ENCODE measurements at regions not wholly inside any gene's neighbourhood (a gene's known extent, or its start where the extent isn't known, plus 50 kb on each side); places are given as distances from the start of the nearest gene placed in this dataset.

- no peak for DNase-seq
Measured at GRCh38 chr10:108275895-108276685, 1111.6 kb upstream of the SORCS1 start.

GRCh38 chr10:108260383-108260906 is 1095.9 kb upstream of the SORCS1 start:
- DNase-seq = no peak

GRCh38 chr10:108254089-108254488 is 1089.6 kb upstream of the SORCS1 start:
- no peak for DNase-seq

DNA sequence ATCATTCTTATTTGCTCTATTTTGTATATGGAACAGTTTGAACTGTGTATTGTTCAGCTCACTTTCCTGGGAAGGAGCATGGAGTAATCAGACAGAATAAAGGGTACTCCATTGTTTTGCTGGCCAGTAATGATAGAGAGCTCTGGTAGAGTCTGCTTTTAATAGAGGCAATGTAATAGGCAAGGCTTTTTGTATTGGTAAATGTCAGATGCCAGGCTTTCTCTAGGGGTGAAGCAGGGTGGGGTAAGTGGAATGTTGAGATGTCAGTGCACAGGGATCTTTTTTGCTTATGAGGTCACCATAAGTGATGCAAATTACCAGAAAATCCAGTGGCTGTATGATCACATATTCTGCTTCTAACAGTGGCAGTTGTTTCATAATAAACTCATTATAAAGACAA is 1088.3 kb upstream of the SORCS1 start:
- DNase-seq = no peak

GRCh38 chr10:108250936-108251620 is 1086.6 kb upstream of the SORCS1 start:
- DNase-seq = no peak

GRCh38 chr10:108249940-108250339 is 1085.4 kb upstream of the SORCS1 start:
- no peak for DNase-seq

DNA sequence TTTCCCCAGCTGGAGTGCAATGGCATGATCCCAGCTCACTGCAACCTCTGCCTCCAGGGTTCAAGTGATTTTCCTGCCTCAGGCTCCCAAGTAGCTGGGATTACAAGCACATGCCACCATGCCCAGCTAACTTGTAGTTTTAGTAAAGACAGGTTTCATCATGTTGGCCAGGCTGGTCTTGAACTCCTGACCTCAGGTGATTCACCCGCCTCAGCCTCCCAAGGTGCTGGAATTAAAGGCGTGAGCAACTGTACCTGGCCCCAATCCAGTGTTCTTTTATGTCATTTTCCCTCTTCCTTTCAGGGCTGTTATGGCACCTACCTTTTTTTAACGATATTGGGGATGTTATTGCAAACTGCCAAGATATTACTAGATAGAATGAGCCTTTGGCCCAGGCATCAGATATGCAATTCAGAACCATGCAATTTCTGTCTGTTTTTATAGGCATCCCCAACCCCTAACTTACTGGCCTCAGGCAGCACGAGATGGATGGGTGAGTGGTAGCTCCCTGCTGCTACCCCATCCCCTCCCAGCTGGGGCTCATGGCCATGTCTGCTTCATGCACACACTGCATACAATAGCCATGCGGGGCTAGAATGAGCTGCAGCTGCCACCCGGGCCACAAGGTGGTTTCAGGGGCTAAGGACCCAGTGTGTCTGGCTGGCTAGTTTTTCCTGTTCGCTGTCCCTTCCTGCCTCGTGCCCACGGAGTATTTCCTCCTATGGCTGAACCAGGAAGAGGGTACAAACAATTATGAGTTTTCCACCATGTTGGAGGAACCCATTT is 1080.1 kb upstream of the SORCS1 start:
- no peak for DNase-seq

DNA sequence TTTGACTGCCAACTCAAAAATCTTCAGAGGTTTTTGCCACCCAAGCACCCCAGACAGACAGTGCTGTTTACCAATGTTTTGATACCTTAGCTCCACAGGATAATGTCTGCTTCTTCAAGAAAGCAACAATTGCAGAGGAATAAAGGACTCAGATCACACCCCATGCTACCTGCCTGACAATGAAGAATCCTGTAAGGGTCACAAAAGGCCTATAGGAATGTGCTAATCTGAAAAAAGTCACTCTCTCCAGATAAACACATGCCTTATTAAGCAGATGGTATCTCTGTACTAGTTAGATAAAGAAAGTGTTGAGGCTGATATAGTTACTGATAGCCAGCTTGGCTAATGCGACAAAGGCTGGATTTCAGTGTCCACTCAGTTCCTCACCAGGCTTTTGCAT is 1076.7 kb upstream of the SORCS1 start:
- no peak for DNase-seq

- DNase-seq = no peak
Measured at GRCh38 chr10:108238261-108238660, 1073.8 kb upstream of the SORCS1 start.

DNA sequence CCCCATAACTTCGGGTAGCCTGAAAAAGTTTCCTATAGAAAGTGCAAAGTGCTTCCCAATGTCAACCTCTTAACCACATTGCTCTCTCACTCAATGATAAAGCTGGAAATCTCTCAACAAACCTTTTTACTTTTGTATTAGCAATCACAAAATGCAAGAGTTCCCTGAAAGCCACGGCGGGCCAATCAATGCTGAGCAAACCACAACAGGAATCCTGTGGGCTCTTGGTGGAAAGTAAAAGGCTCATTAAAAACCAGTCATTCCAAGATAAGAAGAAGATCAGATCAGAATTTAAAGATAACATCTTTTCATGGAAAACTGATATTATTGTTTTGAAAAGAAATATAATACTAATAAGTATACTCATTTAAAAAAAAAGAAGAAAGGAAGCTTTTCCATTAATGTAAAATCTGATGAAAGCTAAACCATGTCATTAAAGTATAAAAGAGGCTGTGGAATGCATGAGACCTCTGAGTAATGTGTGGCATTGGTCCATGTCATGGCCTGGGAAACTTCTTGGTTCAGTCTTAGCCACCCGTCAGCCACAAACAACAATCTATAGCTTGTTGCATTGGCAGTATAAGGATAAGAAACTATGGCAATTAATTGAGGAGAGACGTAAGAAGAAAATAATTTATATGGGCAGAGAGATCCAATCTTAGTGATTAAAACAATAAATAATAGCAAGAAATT is 1066.1 kb upstream of the SORCS1 start:
- no peak for DNase-seq

DNA sequence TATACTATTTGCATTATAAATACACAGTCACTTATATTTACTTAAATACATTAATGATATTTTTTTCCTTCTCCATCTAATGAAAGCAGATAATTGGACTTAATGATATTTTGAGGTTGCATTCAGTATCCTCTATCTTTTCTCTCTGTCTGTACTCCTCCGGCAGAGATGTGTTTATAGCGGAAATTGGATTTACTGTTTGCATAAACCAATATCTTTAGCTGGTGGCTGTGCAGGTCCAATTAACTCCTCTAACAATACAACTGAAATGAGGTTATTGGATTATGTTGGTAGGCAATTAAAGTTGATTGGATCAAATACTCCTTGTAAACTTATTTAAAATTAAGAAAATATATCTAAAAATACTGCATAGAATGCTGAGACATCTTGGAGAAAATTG is 1044.2 kb upstream of the SORCS1 start:
- DNase-seq = no peak

GRCh38 chr10:108208038-108208437 is 1043.5 kb upstream of the SORCS1 start:
- no peak for DNase-seq

GRCh38 chr10:108204528-108205305 is 1040.2 kb upstream of the SORCS1 start:
- DNase-seq = no peak

- DNase-seq = no peak
Measured at GRCh38 chr10:108203905-108204527, 1039.5 kb upstream of the SORCS1 start.

GRCh38 chr10:108187408-108188012 is 1023.0 kb upstream of the SORCS1 start:
- DNase-seq = no peak

GRCh38 chr10:108184114-108184513 is 1019.6 kb upstream of the SORCS1 start:
- no peak for DNase-seq

DNA sequence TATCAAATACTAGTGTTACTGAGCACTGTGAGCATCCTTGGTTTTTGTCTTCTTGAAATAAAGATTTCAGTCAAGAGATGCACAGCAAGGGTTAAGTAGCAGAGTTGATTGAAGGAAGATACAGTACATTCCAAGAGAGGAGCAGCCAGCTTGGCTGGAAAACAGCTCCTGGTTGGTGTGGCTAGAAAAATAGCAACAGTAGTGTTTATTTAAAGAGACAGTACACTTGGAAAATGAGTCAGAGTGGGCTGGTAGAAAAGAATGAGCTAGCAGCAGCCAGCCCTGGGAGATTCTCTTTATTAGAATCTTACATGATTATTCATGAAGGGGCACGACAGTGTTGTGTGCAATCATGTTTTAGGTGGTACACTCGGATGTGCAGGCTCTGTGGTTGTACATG is 1016.4 kb upstream of the SORCS1 start:
- DNase-seq = no peak

DNA sequence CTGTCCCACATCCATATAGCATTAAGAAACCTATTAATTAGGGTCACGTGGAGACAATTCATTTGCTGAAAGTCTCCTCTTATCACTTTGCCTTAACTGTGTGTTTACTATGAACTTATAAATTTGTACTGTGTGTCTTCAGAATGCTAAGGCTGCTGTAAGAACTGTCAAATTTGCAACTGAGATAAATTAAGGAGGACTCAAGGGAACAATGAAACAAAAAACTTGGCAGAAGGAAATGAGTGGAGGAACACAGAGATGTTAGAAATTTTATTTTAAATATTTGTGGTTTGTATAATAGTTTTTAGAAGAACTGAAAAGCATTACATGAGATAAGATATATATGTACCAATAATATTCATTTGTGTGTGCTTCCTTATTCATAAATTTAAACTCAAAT is 1005.3 kb upstream of the SORCS1 start:
- DNase-seq = no peak

DNA sequence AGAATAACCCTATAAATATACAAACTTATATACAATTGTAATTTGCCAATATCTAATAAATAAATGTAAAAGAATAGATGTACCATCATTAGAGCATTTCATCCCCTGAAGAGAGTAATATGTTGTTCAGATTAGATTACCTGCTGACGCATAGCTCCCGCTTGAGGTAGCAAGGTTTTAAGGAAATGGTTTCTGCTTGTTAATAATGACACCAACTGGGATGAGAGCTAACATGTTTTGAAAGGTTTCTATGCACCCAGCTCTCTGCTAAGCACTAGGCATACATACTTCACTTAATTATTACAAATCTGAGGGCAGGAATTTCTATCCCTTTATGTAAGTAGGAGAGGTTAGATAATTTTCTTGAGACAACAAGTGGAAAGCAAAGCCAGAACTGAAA is 1003.3 kb upstream of the SORCS1 start:
- no peak for DNase-seq

DNA sequence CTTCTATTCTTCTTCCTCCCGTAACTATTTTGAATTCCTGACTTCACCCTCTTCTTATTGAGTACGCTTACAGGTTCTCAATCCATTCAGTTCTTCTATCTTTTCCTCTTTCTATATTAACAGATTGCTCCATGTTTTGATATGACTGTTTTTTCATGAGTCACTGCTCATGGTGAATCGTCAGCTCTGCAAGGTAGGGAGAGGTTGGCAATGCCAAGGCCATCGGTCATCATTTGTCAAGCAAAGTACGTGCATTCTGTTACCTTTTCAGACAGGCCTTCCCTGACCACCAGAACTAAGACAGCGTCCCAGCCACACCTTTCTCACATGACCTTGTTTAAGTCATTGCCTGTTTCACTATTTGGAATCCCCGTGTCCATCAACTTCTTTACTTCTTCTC is 1001.9 kb upstream of the SORCS1 start:
- DNase-seq = no peak

GRCh38 chr10:108147346-108147745 is 982.8 kb upstream of the SORCS1 start:
- DNase-seq = no peak
